GM19351 (cell line): ENCODE measurements at regions not wholly inside any gene's neighbourhood (a gene's known extent, or its start where the extent isn't known, plus 50 kb on each side); places are given as distances from the start of the nearest gene placed in this dataset.
"Not testable (repeated sequence)": the region's sequence is repeated elsewhere in the genome, so short reads cannot be mapped to it uniquely, and the experiment has no call there.

ENCODE experiments used
- ATAC-seq: cut with Tn5 transposase; IDR thresholded peaks from one replicate; pipeline ENCODE4 v1.9.1; 2021; ENCODE audit warnings: mild to moderate bottlenecking, moderate library complexity; ENCODE audit not compliant: unreplicated experiment

DNA sequence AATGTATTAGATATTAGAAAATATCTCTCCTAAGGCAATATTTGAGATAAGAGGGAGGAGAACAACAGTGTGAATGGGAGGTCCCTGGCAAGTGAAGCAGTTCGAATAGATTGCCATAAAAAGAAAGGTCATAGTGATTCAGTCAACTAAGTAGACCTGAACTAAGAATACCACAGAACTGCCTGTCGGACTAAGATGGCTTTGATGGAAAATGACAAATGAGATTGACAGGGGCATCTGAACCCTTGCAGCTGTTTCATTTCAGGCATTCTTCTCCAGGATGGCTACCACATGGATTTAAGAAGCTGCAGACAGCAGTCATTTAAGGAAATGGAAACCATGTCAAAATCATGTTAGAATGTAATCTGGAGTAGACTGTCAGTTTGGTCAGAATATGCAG lies 308.4 kb upstream of the MEF2C start:
- ATAC-seq, result no peak

DNA sequence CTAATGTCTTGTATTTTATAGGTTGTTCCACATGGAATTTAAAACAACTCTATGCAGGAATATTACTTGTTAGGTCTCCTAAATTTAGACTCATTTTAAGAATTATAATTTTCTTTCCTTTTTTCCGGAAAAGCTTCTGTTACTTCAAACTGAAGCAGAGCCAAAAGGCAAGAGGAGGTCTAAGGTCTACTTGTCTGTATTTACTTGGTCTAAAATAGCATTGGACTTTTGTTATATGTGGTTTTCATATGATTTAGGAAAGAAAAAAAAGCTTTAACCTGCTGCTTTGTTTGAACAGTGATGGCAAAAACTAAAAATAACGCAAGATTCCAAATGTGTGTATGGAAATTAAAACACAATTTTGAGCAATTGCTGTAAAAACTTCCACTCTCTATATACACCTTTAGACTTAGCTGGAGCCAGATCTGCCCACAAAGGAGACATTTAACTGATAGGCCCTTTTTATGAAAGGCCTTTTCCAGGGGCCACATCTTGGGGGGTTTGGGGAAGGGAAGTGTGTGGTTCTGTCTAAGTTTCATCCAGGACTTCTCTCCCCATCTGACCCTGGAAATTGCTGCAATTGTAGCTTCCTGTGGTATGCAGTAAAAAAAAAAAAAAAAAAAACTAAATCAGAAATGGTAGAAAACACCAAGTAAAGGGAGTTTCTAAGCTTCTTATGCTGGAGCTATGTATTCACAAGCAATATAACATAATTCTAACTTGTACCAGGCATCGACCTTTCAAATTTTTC lies 307.7 kb upstream of the MEF2C start:
- no peak for ATAC-seq

DNA sequence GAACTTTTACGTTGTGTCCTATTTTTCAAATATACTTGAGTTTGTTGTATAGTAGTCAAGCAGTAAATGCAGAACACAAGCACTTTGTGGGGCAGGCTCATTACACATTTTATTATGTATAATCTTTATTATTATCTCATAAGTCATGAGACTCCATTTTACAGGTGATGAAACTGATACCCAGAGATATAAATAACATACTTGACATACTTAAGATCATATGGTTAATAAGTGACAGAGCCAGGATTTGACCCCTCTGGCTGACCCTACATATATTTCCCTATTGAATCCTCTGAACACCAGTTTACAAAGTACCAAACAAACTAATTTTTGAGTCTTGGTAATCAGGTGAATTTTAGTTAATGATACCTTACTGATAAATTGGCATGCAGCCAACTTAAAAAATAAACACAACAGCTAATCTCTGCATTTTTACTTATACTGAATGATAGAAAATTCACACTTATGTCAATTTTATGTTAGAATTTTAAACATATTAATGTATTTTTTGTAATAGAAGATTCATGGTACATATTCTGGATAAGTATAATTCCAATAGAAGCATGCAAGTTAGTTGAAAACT lies 305.0 kb upstream of the MEF2C start:
- no peak for ATAC-seq

DNA sequence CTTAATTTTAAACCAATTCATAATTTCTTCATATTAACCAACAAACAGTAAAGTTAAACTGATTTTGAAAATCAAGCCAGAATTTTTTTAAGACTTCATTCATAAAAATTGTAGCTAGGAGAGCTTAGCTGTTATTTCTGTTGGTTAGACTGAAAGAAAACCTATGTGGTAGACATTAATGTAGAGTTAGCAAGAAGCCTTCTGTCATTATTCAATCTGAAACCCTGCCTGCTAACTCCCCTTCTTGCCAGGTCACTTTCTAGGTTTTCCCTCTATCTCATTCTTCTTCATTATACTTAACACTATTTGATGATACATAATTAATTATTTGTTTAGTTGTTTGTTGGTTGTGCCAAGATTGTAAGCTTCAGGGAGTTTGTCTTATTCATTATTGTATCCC lies 304.3 kb upstream of the MEF2C start:
- no peak for ATAC-seq

DNA sequence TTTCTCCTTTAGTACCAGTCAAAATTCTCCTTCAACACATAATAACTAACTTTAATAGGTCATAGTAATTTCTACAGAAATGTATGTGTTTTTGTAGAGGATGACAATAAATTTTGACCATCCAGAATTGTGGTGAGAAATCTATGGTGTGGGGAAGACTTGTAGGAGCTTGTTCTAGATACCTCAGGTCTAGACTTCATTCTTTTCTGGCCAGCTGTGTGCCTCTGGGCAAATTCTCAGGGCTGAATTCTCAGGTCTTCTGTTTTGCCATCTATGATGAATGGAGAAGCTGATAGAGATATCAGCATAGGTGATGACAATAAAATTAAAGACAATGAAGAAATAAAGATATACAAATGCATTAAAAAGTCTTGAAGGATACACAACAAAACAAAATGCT lies 298.6 kb upstream of the MEF2C start:
- ATAC-seq, result no peak

DNA sequence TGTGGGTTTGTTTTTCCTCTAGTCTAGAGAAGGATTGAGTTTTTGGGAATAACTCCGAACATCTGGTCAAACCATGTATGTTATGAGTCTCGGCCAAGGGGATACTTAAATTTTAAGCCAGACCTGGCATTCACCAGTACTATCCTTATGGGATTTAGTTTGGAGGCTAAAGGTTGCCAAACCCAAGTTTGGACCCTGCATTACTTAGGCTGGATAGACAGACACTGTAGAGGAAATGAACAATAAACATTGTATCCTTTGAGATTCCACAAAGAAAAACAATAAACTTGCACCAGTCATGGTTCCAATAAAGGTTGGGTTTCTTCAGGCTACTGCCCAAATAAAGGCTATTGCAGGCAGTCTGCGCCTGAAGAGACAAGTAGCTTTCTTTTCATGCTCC lies 296.7 kb upstream of the MEF2C start:
- ATAC-seq, result no peak

DNA sequence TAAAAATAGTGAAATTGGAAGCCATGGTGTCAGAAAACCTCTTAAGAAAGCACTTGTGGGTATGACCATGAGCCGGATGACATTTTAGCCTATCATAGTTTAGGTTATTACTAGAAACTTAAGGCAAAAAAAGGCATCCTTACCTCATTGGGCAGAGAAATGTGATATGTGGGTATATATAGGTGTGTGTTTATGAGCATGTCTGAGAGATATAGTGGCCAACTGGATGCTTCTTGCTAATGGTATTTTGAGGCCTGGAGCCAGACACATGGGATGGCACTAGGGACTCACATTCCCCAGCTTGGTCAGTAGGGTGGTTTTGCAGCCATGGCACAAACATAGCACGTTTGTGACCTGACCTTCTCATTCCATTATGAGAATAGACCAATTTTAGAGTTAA lies 295.6 kb upstream of the MEF2C start:
- no peak for ATAC-seq

DNA sequence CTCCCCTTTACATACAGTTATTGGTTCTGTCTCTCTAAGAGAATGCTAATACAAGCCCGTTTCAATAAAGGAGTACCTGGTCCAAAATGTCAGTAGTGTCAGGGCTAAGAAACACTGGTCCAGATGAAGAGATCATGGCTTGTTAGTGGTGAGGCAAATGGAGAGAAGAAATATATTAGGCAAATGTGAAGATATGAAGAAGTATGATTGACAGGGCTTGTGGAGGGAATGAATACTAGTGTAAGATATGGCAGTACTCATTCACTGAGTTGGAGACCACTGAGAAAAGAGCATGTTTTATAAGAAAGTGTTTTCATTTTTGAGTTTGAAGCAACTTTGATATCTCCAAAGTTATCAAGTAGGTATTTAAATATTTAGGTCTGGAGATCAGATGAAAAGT lies 290.5 kb upstream of the MEF2C start:
- ATAC-seq, result no peak

DNA sequence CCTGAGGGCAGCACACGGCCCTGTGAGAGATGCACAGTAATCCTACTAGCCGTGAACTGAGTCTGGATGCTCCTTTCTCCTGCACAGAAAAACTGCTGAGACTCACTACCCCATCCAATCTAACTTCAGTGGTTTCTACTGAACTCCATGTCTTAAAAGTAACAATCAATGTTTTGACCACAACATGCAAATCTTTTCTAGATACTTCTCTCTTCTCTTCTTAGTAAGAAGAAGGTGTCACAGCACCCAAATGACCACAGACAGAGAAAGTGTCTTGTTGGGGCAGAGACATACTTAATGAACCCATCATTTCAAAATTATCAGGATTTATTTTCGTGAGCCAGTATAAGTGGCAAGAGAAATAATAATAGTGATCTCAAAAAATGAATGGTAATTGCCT lies 285.8 kb upstream of the MEF2C start:
- peak; percentile 94 for ATAC-seq

- not testable (repeated sequence) for ATAC-seq
Measured at GRCh38 chr5:89164703-89165102, 281.7 kb upstream of the MEF2C start.

GRCh38 chr5:89156226-89156625 lies 273.2 kb upstream of the MEF2C start:
- no peak for ATAC-seq

DNA sequence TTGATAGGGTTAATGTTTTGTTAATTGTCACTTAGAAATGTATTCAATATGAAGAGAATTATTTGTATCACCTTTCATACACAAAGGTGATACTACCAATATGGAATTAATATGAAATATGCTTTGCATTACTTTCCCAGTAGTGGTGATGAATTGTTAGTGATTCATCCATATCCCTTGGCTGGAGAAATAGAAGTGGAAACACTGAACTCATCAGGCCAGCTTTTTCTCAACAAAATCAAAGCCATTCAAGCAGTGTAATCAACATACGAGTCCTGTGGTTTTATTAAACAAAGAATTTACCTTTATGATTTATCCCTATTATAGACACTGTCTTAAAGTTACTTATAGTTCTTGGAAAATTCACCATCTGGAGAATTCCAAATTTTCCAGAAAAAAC lies 264.0 kb upstream of the MEF2C start:
- ATAC-seq, result no peak

- ATAC-seq, result no peak
Measured at GRCh38 chr5:89137148-89137547, 254.2 kb upstream of the MEF2C start.

- ATAC-seq, result no peak
Measured at GRCh38 chr5:89133975-89134374, 251.0 kb upstream of the MEF2C start.

DNA sequence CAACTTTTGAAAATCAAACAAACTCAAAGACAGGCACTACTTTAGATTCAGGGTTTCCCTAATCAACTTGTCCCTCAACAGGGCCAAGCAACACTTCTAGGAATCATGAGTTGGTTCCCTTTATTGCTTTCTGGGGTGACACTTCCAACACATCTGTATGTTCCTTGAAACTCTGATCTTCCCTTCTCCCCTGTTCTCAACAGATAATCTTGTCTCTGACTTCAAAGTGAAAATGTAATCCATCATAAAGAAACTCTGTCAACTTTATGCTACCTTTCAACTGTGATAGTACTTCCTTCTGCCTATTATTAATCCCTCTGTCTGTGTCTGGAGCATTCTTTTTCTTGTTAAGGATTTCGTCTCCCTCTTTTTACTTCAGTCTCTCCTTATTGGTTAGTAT lies 250.1 kb upstream of the MEF2C start:
- ATAC-seq, result no peak

- ATAC-seq, result no peak
Measured at GRCh38 chr5:89130851-89131250, 247.9 kb upstream of the MEF2C start.

DNA sequence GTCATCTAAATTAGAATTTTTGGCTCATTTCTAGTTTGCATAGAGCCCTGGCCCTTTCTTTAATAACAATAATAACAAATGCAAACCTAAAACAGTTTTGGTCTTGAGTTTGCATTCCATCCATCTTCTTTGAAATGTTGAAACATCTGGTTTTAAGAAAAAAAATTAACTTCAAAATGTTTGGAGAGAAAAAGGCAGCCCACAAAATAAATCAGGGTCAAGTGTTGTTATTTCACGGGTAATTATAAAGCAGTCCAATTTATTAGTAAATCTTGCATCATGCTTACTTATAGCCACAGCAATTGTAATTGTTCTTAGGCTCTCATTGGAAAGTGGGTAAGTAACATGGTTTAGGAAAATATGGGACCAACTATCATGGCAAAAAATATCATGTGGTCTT lies 247.0 kb upstream of the MEF2C start:
- no peak for ATAC-seq

GRCh38 chr5:89128906-89129625 lies 246.1 kb upstream of the MEF2C start:
- no peak for ATAC-seq

- ATAC-seq, result no peak
Measured at GRCh38 chr5:89128092-89128491, 245.1 kb upstream of the MEF2C start.

GRCh38 chr5:89127191-89127590 lies 244.2 kb upstream of the MEF2C start:
- no peak for ATAC-seq

DNA sequence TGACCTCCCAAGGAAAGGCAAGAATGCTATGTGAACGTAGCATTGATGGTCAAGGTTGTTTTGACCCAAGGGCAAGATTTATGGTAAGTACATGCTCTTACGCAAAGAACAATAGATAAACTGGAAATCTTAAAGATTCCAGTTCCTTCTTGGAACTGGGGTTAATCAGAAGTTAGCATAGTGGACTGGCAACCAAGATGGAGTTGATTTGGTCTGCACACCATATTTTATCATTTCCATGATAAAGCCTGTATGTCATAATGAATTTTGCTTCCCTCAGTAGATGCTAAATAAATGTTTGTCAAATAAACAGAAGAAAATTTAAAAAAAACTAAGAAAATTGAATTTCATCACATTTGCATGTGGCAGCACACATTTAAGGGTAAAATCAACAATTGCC lies 242.4 kb upstream of the MEF2C start:
- ATAC-seq, result no peak

- no peak for ATAC-seq
Measured at GRCh38 chr5:89123581-89123980, 240.6 kb upstream of the MEF2C start.
